ENCODE measurements at regions not wholly inside any gene's neighbourhood (a gene's known extent, or its start where the extent isn't known, plus 50 kb on each side); places are given as distances from the start of the nearest gene placed in this dataset.

DNA sequence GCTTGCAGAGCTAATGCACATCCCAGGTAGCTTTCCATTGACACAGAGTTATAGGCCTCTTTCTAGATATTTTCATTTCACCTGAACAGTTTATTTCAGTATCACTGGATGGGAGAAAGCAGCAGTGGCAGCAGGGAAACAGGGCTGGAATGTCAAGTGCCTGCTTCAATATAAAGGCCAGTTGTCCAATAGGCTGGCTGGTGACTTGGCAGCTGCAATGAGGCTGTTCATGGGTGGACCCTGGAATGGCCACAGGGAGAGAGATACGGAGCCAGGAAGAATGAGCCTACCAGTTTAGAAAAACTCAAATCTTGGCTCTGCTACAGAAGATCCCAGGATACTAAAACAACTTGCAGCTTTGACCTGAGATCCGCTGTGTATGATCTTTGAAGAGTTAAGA is 185.0 kb downstream of the BCL11A start:
- TF ChIP-seq, protein P1, sequence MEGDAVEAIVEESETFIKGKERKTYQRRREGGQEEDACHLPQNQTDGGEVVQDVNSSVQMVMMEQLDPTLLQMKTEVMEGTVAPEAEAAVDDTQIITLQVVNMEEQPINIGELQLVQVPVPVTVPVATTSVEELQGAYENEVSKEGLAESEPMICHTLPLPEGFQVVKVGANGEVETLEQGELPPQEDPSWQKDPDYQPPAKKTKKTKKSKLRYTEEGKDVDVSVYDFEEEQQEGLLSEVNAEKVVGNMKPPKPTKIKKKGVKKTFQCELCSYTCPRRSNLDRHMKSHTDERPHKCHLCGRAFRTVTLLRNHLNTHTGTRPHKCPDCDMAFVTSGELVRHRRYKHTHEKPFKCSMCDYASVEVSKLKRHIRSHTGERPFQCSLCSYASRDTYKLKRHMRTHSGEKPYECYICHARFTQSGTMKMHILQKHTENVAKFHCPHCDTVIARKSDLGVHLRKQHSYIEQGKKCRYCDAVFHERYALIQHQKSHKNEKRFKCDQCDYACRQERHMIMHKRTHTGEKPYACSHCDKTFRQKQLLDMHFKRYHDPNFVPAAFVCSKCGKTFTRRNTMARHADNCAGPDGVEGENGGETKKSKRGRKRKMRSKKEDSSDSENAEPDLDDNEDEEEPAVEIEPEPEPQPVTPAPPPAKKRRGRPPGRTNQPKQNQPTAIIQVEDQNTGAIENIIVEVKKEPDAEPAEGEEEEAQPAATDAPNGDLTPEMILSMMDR (IDR thresholded peaks at IDR 0.05; ENCODE audit: low read length), result no peak
- TF ChIP-seq EZH2 (optimal IDR thresholded peaks at IDR 0.05; ENCODE audit: low read depth, low read length), result no peak
- no peak for TF ChIP-seq EZH2phosphoT487 (IDR thresholded peaks at IDR 0.05; ENCODE audit: low read length)

Data from MM.1S (cell line).